Cardiac muscle cell (in vitro differentiated cells and primary cell): ENCODE measurements at regions not wholly inside any gene's neighbourhood (a gene's known extent, or its start where the extent isn't known, plus 50 kb on each side); places are given as distances from the start of the nearest gene placed in this dataset.

Source experiments
- DNase-seq, 2 donors: peaks; one replicate each; pipeline versions ENCODE4 v3.0.0 to v3.0.0-alpha.2; 2010 to 2017; ENCODE audit warnings: low read depth in 1 of 2, low spot score in 1 of 2
- H3K27ac ChIP-seq: fragments of 200-600 bp; sonication (generic); 2 replicates; pipeline ENCODE4 v1.5.1; 2016
- H3K27me3 ChIP-seq: fragments of 200-600 bp; sonication (generic); 2 replicates; pipeline ENCODE4 v1.6.0; 2016; ENCODE audit warnings: control low read depth
- H3K36me3 ChIP-seq: fragments of 200-600 bp; sonication (generic); 2 replicates; pipeline ENCODE4 v1.5.1; 2016; ENCODE audit warnings: control low read depth
- H3K4me1 ChIP-seq: fragments of 200-600 bp; sonication (generic); 2 replicates; pipeline ENCODE4 v1.8.1; 2017; ENCODE audit warnings: low read depth, mild to moderate bottlenecking, mixed run types
- H3K4me3 ChIP-seq: fragments of 200-600 bp; sonication (generic); 2 replicates; pipeline ENCODE4 v1.5.1; 2016; ENCODE audit warnings: mild to moderate bottlenecking
- H3K9me3 ChIP-seq: fragments of 200-600 bp; sonication (generic); 2 replicates; pipeline ENCODE4 v1.5.1; 2017; ENCODE audit warnings: low read depth, mild to moderate bottlenecking, control low read depth
- TF ChIP-seq, protein P1 (sequence below): IDR thresholded peaks from 2 replicates; pipeline ENCODE4 v1.5.1; 2012; ENCODE audit warnings: low read depth, mild to moderate bottlenecking, low read length

GRCh38 chr5:88388476-88389337 is 120.1 kb upstream of the TMEM161B start:
- Histone ChIP-seq H3K4me1 (peaks cover 3% of the 10 kb centered on the region), H3K27me3 (peaks cover 76% of the 10 kb centered on the region), H3K4me3 (no peak overlapping the region), H3K9me3 (no peaks in the 10 kb centered on the region), H3K36me3 (no peaks in the 10 kb centered on the region), H3K27ac (no peak overlapping the region)
- DNase-seq: no peak
- TF ChIP-seq, protein P1, sequence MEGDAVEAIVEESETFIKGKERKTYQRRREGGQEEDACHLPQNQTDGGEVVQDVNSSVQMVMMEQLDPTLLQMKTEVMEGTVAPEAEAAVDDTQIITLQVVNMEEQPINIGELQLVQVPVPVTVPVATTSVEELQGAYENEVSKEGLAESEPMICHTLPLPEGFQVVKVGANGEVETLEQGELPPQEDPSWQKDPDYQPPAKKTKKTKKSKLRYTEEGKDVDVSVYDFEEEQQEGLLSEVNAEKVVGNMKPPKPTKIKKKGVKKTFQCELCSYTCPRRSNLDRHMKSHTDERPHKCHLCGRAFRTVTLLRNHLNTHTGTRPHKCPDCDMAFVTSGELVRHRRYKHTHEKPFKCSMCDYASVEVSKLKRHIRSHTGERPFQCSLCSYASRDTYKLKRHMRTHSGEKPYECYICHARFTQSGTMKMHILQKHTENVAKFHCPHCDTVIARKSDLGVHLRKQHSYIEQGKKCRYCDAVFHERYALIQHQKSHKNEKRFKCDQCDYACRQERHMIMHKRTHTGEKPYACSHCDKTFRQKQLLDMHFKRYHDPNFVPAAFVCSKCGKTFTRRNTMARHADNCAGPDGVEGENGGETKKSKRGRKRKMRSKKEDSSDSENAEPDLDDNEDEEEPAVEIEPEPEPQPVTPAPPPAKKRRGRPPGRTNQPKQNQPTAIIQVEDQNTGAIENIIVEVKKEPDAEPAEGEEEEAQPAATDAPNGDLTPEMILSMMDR: no peak

GRCh38 chr5:88384886-88385285 is 116.2 kb upstream of the TMEM161B start:
- no peaks in the 10 kb centered on the region for H3K36me3 ChIP-seq
- H3K4me3 ChIP-seq: no peak overlapping the region
- no peak overlapping the region for H3K27ac ChIP-seq
- H3K9me3 ChIP-seq: no peaks in the 10 kb centered on the region
- DNase-seq: no peak
- TF ChIP-seq, protein P1: no peak
- H3K4me1 ChIP-seq: no peaks in the 10 kb centered on the region
- peaks cover 47% of the 10 kb centered on the region for H3K27me3 ChIP-seq

DNA sequence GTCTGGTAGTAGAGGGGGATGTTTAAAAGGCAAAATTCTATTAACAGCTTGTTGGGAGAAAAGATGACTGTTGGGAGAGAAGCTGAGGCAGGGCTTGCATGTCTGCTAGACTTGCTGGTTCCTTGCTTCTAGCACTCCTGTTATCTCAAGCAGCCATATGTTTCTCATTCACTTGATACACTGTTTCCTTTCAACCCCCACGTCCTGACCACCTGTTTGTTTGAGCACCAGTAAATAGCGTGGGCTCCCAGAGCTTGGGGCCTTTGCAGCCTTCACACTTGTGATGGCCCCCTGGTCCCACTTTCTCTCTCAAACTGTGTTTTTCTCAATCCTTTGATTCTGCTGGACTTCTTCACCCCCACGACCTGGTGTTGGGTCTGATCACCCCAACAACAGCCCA is 111.7 kb upstream of the TMEM161B start:
- DNase-seq: no peak
- H3K27ac ChIP-seq: no peak overlapping the region
- no peaks in the 10 kb centered on the region for H3K4me1 ChIP-seq
- H3K36me3 ChIP-seq: no peaks in the 10 kb centered on the region
- no peaks in the 10 kb centered on the region for H3K9me3 ChIP-seq
- TF ChIP-seq, protein P1: no peak
- H3K4me3 ChIP-seq: no peak overlapping the region
- peaks cover 3% of the 10 kb centered on the region for H3K27me3 ChIP-seq

DNA sequence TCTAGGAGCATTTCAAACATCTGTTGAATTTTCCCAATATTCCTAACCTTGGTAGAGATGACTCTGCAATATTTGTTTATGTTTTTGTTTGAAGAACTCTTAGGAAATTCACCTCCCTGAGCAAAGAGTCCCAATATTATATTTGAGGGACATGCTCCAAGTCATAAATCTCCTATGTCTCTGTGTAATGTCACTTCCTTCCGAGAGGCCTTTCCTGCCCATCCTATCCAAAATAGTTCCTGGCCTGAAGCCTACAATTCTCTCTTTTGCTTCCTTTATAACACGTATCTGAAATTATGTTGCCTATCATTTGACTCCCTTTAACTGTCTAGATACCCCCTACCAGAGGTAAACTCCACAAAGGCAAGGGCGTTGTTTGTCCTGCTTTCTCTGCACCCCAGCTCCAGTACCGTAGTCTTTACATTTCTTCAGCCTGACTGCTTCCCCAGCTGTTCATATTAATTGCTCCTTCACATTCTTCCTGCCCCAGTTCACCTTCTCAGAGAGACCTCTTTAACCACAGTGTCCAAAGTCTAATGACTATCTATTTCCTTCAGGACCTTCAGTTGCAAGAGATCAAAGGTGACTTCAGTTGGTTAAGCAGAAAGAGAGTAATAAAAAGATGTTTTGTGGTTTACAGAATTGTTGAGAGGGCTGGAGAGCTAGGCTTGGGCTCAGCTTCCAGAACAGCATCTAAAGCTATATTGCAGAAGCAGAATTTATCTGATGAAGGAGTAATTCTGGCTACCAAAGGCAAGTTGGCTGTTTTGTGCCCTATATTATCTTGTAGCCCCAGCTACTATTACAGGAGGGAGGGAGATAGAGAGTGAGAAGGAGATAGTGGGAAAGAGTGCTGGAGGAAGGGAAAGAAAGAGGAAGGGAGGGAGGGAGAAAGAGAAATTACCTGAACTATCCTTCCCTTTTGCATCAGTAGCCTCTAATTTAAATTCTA is 109.3 kb upstream of the TMEM161B start:
- Histone ChIP-seq H3K27me3 (no peaks in the 10 kb centered on the region), H3K4me1 (no peaks in the 10 kb centered on the region), H3K36me3 (no peaks in the 10 kb centered on the region), H3K27ac (no peak overlapping the region), H3K9me3 (no peaks in the 10 kb centered on the region), H3K4me3 (no peak overlapping the region)
- TF ChIP-seq, protein P1: no peak
- no peak for DNase-seq

DNA sequence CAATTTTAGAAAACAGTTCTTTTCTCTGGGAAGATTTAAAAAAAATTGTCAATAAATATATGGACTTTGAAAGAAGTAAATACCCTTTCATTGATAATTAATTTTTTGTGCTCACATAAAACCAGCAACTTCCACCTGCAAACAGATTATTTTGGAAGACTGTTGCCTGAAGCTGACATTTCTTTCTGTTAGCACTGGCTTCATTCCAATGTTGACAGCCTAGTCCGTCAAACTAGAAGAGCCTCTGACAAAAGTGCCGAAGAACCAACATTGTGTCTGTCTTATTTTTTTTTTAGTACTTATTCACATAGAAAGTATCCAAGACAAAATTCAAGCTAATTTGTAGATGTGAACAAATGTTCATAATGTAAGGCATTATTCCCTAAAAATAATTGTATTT is 108.6 kb upstream of the TMEM161B start:
- no peaks in the 10 kb centered on the region for H3K27me3 ChIP-seq
- no peaks in the 10 kb centered on the region for H3K36me3 ChIP-seq
- no peak overlapping the region for H3K4me3 ChIP-seq
- H3K4me1 ChIP-seq: no peaks in the 10 kb centered on the region
- H3K9me3 ChIP-seq: no peaks in the 10 kb centered on the region
- TF ChIP-seq, protein P1: no peak
- no peak for DNase-seq
- no peak overlapping the region for H3K27ac ChIP-seq
